OCI-LY7 (cell line): ENCODE measurements at regions not wholly inside any gene's neighbourhood (a gene's known extent, or its start where the extent isn't known, plus 50 kb on each side); places are given as distances from the start of the nearest gene placed in this dataset.

ENCODE experiments used
- BruUV-seq: library from RNA; stranded (reverse); fragments of 400-500 nt; replicated peaks from 2 replicates; lab custom pipeline; 2021; lab: Mats Ljungman, UMichigan
- CTCF ChIA-PET: fragments of 300-600 bp; sonication (Branson Sonifier 250); formaldehyde crosslinking; loops from one replicate; lab custom pipeline; 2022; ENCODE audit warnings: antibody characterized with exemption; ENCODE audit not compliant: unreplicated experiment; lab: Charles Lee
- POLR2A ChIA-PET: fragments of 300-600 bp; sonication (Branson Sonifier 250); formaldehyde crosslinking; loops from one replicate; lab custom pipeline; 2022; ENCODE audit warnings: antibody characterized with exemption; lab: Charles Lee
- DNase-seq: peaks from one replicate; pipeline ENCODE4 v3.0.0-alpha.2; 2015; ENCODE audit warnings: low spot score
- H2AFZ ChIP-seq: fragments of 200-600 bp; sonication (generic), shearing (Covaris generic); 2 replicates; pipeline ENCODE4 v1.6.1; 2014; ENCODE audit warnings: mild to moderate bottlenecking, antibody characterized with exemption, low read length, moderate library complexity
- H3K27ac ChIP-seq: fragments of 200-600 bp; sonication (generic); 2 replicates; pipeline ENCODE4 v1.5.1; 2014; ENCODE audit warnings: mixed run types, low read depth, mild to moderate bottlenecking, moderate library complexity, low read length, inconsistent platforms; ENCODE audit not compliant: poor library complexity, severe bottlenecking
- H3K36me3 ChIP-seq: fragments of 200-600 bp; sonication (generic); 2 replicates; pipeline ENCODE4 v1.6.1; 2014; ENCODE audit warnings: mild to moderate bottlenecking, antibody characterized with exemption, low read length, moderate library complexity, mixed read lengths; ENCODE audit not compliant: insufficient read depth
- H3K4me1 ChIP-seq: fragments of 200-600 bp; sonication (generic); 2 replicates; pipeline ENCODE4 v1.5.1; 2014; ENCODE audit warnings: mild to moderate bottlenecking, low read length; ENCODE audit not compliant: insufficient read depth, poor library complexity, severe bottlenecking
- H3K4me2 ChIP-seq: fragments of 200-600 bp; sonication (generic); 2 replicates; pipeline ENCODE4 v1.6.1; 2014; ENCODE audit warnings: mild to moderate bottlenecking, low read length
- H3K4me3 ChIP-seq: fragments of 200-600 bp; sonication (generic); 2 replicates; pipeline ENCODE4 v1.5.1; 2014; ENCODE audit warnings: mild to moderate bottlenecking, low read depth, low read length; ENCODE audit not compliant: poor library complexity, severe bottlenecking
- H3K79me2 ChIP-seq: fragments of 200-600 bp; sonication (generic); 2 replicates; pipeline ENCODE4 v1.6.1; 2016; ENCODE audit warnings: low read depth, mild to moderate bottlenecking, low read length, moderate library complexity, mixed read lengths; ENCODE audit not compliant: insufficient read depth
- H3K9me2 ChIP-seq: fragments of 200-600 bp; sonication (generic); 2 replicates; pipeline ENCODE4 v1.6.1; 2016; ENCODE audit warnings: mild to moderate bottlenecking, low read length, mixed read lengths; ENCODE audit not compliant: insufficient read depth
- H3K9me3 ChIP-seq: fragments of 200-600 bp; sonication (generic); 2 replicates; pipeline ENCODE4 v1.6.1; 2014; ENCODE audit warnings: mild to moderate bottlenecking, mixed run types, low read length, mixed read lengths
- H4K20me1 ChIP-seq: fragments of 200-600 bp; sonication (generic); 2 replicates; pipeline ENCODE4 v1.6.1; 2014; ENCODE audit warnings: mild to moderate bottlenecking, antibody characterized with exemption, low read length, moderate library complexity, mixed read lengths; ENCODE audit not compliant: insufficient read depth
- CTCF ChIP-seq: fragments of 200-600 bp; sonication (generic); conservative IDR thresholded peaks from 2 replicates; pipeline ENCODE4 v1.5.1; 2014; ENCODE audit warnings: mild to moderate bottlenecking, antibody characterized with exemption, low read length, moderate library complexity, mixed read lengths
- EZH2phosphoT487 ChIP-seq: fragments of 200-600 bp; sonication (generic); IDR thresholded peaks from 2 replicates; pipeline ENCODE4 v1.6.1; 2018; ENCODE audit warnings: low read depth, borderline replicate concordance, mild to moderate bottlenecking, mixed run types, antibody characterized with exemption, low read length, moderate library complexity, mixed read lengths
- intact Hi-C: fragments of 100-400 bp; cut with micrococcal nuclease; formaldehyde crosslinking; loops from one replicate; pipeline ENCODE4 v1.10.0; 2022; ENCODE audit not compliant: unreplicated experiment

GRCh38 chr13:50561739-50562138 is 281.8 kb downstream of the DLEU7 start:
- no peaks in the 10 kb centered on the region for H3K79me2 ChIP-seq
- no peak overlapping the region for H3K27ac ChIP-seq
- H3K4me2 ChIP-seq, result no peak overlapping the region
- no peaks in the 10 kb centered on the region for H4K20me1 ChIP-seq
- intact Hi-C loops, result no loop called here
- no peak overlapping the region for H3K4me3 ChIP-seq
- H3K36me3 ChIP-seq, result no peaks in the 10 kb centered on the region
- TF ChIP-seq CTCF, result no peak
- no peak for TF ChIP-seq EZH2phosphoT487
- DNase-seq, result no peak
- H3K9me3 ChIP-seq, result peaks cover 15% of the 10 kb centered on the region; the same call in 1 of the 2 replicates
- no peak overlapping the region for H2AFZ ChIP-seq
- H3K4me1 ChIP-seq, result no peaks in the 10 kb centered on the region
- POLR2A ChIA-PET, result interaction anchor here (0.9 kb wide), 1 partner anchor 30 kb away, joined by 5 read pairs; no protein-coding TSS in a partner anchor
- BruUV-seq, result no TSS peak
- CTCF ChIA-PET, result no interaction called here
- no peaks in the 10 kb centered on the region; the same call in 1 of the 2 replicates for H3K9me2 ChIP-seq

GRCh38 chr13:50566646-50567045 is 276.8 kb downstream of the DLEU7 start:
- H2AFZ ChIP-seq, result no peak overlapping the region
- ChIA-PET POLR2A (interaction anchor here (1.1 to 1.8 kb wide), 3 partner anchors 10 to 15 kb away, joined by 3 to 7 read pairs (median 4); no protein-coding TSS in a partner anchor), CTCF (no interaction called here)
- no peak for DNase-seq
- intact Hi-C loops, result no loop called here
- H3K27ac ChIP-seq, result no peak overlapping the region
- H3K4me2 ChIP-seq, result no peak overlapping the region
- H3K4me1 ChIP-seq, result no peaks in the 10 kb centered on the region
- no peaks in the 10 kb centered on the region; the same call in 1 of the 2 replicates for H3K36me3 ChIP-seq
- TF ChIP-seq EZH2phosphoT487 (no peak), CTCF (no peak)
- BruUV-seq, result no TSS peak
- no peak overlapping the region for H3K4me3 ChIP-seq
- no peaks in the 10 kb centered on the region for H3K79me2 ChIP-seq
- peaks cover 37% of the 10 kb centered on the region; the same call in 1 of the 2 replicates for H3K9me3 ChIP-seq
- H4K20me1 ChIP-seq, result no peaks in the 10 kb centered on the region
- no peaks in the 10 kb centered on the region; the same call in 1 of the 2 replicates for H3K9me2 ChIP-seq

GRCh38 chr13:50572129-50572528 is 271.4 kb downstream of the DLEU7 start:
- no peak overlapping the region for H3K4me3 ChIP-seq
- H3K4me2 ChIP-seq, result no peak overlapping the region
- H2AFZ ChIP-seq, result no peak overlapping the region
- no peak for DNase-seq
- no peaks in the 10 kb centered on the region; the same call in 1 of the 2 replicates for H3K36me3 ChIP-seq
- CTCF ChIA-PET, result no interaction called here
- no peak for TF ChIP-seq EZH2phosphoT487
- TF ChIP-seq CTCF, result no peak
- H3K27ac ChIP-seq, result no peak overlapping the region
- no peaks in the 10 kb centered on the region for H3K9me2 ChIP-seq
- no TSS peak for BruUV-seq
- POLR2A ChIA-PET, result interaction anchor here (1.0 kb wide), 1 partner anchor 9 kb away, joined by 7 read pairs; no protein-coding TSS in a partner anchor
- H4K20me1 ChIP-seq, result no peaks in the 10 kb centered on the region
- no peaks in the 10 kb centered on the region for H3K79me2 ChIP-seq
- intact Hi-C loops, result no loop called here
- peaks cover 18% of the 10 kb centered on the region; the same call in 1 of the 2 replicates for H3K9me3 ChIP-seq
- H3K4me1 ChIP-seq, result peaks cover 2% of the 10 kb centered on the region
